Naive B cell (primary cell): ENCODE measurements at regions not wholly inside any gene's neighbourhood (a gene's known extent, or its start where the extent isn't known, plus 50 kb on each side); places are given as distances from the start of the nearest gene placed in this dataset.

Experiments
- ATAC-seq, 2 donors: fragments of 150-1000 bp; cut with Tn5 transposase; 2 replicates each; pipeline ENCODE4 v1.10.0; 2021; ENCODE audit warnings: low read depth in 2 of 2, mild to moderate bottlenecking in 2 of 2, moderate library complexity in 2 of 2
- DNase-seq: peaks from one replicate; pipeline ENCODE4 v3.0.0; 2022
- H3K27ac Mint-ChIP-seq, 6 donors: one replicate each; pipeline ENCODE4 v1.8.0; 2020 to 2022; ENCODE audit warnings: mild to moderate bottlenecking in 6 of 6, mixed read lengths in 6 of 6, moderate library complexity in 5 of 6, inconsistent platforms in 2 of 6
- H3K27me3 Mint-ChIP-seq, 3 donors: one replicate each; pipeline ENCODE4 v1.8.0; 2021 to 2022; ENCODE audit warnings: mixed read lengths in 3 of 3, mild to moderate bottlenecking in 1 of 3
- H3K36me3 Mint-ChIP-seq, 2 donors: one replicate each; pipeline ENCODE4 v1.8.0; 2020 to 2022; ENCODE audit warnings: mixed read lengths in 2 of 2, inconsistent platforms in 1 of 2, mild to moderate bottlenecking in 1 of 2
- H3K4me1 Mint-ChIP-seq, 3 donors: one replicate each; pipeline ENCODE4 v1.8.0; 2020 to 2022; ENCODE audit warnings: mixed read lengths in 3 of 3, inconsistent platforms in 1 of 3, mild to moderate bottlenecking in 1 of 3, moderate library complexity in 1 of 3
- H3K4me3 Mint-ChIP-seq, 8 donors: one replicate each; pipeline ENCODE4 v1.8.0; 2020 to 2022; ENCODE audit warnings: mild to moderate bottlenecking in 8 of 8, mixed read lengths in 8 of 8, moderate library complexity in 8 of 8, inconsistent platforms in 2 of 8
- H3K9me3 Mint-ChIP-seq, 7 donors: one replicate each; pipeline ENCODE4 v1.8.0; 2020 to 2022; ENCODE audit warnings: mixed read lengths in 7 of 7, mild to moderate bottlenecking in 5 of 7, inconsistent platforms in 2 of 7, moderate library complexity in 1 of 7

DNA sequence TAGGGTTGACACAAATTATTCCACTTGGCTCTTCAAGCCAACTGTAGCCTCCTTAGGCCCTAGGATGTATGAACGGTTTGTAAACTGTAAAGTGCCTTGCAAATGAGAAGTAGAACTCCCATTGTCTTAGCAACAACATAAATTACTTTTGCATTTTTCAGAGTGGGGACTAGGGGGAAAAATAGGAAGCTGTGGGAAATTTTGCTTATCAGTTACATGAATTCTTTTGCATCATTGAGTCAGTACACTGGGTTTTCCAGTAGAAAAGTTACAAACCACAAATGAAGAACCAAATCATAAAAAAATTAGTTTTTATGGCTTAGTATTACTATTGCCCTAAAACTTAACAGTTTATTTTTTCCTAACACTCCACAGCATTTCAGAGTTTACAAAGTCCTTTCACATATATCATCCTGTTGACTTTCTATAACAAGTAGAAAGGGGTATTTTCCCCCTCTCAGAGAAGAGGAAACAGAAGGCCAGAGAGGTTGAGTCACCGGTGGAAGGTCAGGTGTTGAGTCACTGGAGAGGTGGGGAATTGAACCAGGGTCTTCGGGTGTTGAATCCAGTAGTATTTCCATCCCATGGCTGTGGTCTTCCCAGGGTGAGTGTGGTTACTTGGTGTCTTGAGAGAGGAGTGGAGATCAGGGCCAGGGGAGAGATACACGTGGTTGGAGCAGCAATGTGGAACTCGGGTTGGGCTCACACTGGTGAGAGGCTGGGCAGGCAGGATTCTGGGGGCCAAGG lies 71.9 kb upstream of the USP24 start:
- H3K4me1 Mint-ChIP-seq: peaks cover 10 to 17% (median 14%) of the 10 kb centered on the region in 3 donors
- no peak for DNase-seq
- ATAC-seq: no peak
- no peaks in the 10 kb centered on the region for H3K36me3 Mint-ChIP-seq
- H3K9me3 Mint-ChIP-seq: no peaks in the 10 kb centered on the region
- H3K27me3 Mint-ChIP-seq: peaks cover 5 to 18% (median 9%) of the 10 kb centered on the region in 3 donors
- peak overlapping the region in 2 of 8 donors; percentile 48 to 64 for H3K4me3 Mint-ChIP-seq
- H3K27ac Mint-ChIP-seq: peak overlapping the region in 5 of 6 donors; percentile 10 to 74 (median 44)

DNA sequence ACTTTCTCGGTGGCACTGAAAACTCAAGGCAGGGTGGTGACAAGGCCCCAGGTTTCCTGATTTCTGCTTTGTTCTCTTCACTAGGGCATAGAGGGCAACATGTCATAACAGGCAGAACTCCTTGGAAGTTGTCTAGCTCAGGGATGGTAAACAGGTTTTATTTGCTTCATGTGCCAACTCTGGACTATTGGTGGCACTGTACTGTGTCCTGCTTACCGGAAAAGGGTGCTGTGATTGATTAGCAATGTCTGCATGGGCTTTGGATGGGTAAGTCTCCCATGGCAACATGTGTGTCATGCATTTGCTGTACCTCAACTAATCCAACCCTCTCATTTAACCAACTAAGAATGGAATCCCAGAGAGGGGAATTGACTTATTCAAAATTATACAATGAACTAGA lies 70.7 kb upstream of the USP24 start:
- H3K27me3 Mint-ChIP-seq: peaks cover 5 to 18% (median 9%) of the 10 kb centered on the region in 3 donors
- ATAC-seq: no peak
- H3K9me3 Mint-ChIP-seq: no peaks in the 10 kb centered on the region
- peaks cover 10 to 17% (median 14%) of the 10 kb centered on the region in 3 donors for H3K4me1 Mint-ChIP-seq
- H3K36me3 Mint-ChIP-seq: no peaks in the 10 kb centered on the region
- no peak for DNase-seq
- H3K4me3 Mint-ChIP-seq: no peak overlapping the region
- H3K27ac Mint-ChIP-seq: peak overlapping the region in 1 of 6 donors; percentile 28

DNA sequence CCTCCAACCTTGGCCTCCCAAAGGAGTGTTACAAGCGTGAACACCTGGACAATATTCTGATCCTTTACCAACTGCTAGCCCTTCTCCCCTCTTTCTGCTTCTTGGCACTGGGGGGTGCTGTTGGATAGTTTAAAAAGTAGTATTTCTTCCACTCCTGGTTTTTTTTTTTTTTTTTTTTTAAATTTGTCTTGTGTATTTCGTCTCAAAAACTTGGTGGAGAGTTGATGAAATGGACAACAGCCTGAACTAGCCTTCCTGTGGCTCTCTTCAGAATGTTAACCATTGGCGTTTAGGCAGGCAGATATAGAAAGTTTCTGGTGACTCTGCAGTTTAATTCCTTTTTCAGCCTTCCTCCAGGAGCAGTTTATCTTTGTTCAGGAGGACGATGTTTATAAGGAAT lies 69.7 kb upstream of the USP24 start:
- ATAC-seq: no peak
- no peak for DNase-seq
- Mint-ChIP-seq H3K4me1 (peaks cover 10 to 17% (median 14%) of the 10 kb centered on the region in 3 donors), H3K9me3 (no peaks in the 10 kb centered on the region), H3K4me3 (no peak overlapping the region), H3K27ac (peak overlapping the region in 3 of 6 donors; percentile 47 to 54 (median 50)), H3K27me3 (peaks cover 5 to 18% (median 9%) of the 10 kb centered on the region in 3 donors), H3K36me3 (no peaks in the 10 kb centered on the region)

DNA sequence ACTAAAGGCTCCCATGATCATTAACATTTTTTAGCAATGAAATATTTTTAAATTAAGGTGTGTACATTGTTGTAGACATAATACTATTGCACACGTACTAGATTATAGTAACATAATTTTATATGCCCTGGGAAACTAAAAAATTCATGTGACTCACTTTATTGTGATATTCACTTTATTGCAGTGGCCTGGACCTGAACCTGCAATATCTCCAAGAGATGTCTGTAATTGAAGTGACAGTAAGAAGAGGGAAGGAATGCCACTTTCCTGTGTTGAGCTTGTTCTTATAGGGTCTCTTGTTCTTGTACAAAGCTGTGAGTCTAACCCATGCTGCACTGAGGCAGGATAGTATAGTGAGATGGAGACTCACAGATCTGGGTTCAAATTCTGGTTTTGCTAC lies 66.9 kb upstream of the USP24 start:
- Mint-ChIP-seq H3K9me3 (no peaks in the 10 kb centered on the region), H3K27me3 (peaks cover 8 to 13% (median 9%) of the 10 kb centered on the region in 3 donors), H3K36me3 (no peaks in the 10 kb centered on the region), H3K4me3 (no peak overlapping the region), H3K4me1 (peaks cover 11 to 15% (median 11%) of the 10 kb centered on the region in 3 donors), H3K27ac (no peak overlapping the region)
- ATAC-seq (no peak), DNase-seq (no peak)

DNA sequence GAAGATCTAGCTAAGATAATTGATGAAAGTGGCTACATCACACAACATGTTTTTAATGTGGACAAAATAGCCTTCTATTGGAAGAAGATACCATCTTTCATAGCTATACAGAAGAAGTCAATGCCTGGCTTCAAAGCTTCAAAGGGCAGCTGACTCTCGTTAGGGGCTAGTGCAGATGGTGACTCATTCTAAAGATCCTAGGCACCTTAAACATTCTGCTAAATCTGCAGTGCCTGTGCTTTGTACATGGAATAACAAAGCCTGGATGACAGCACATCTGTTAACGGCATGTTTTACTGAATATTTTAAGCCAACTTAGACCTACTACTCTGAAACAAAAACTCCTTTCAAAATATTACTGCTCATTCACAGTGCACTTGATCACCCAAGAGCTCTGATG lies 65.6 kb upstream of the USP24 start:
- ATAC-seq: no peak
- Mint-ChIP-seq H3K27ac (no peak overlapping the region), H3K4me3 (no peak overlapping the region), H3K27me3 (peaks cover 8 to 13% (median 9%) of the 10 kb centered on the region in 3 donors), H3K36me3 (no peaks in the 10 kb centered on the region), H3K9me3 (no peaks in the 10 kb centered on the region), H3K4me1 (peaks cover 12 to 23% (median 13%) of the 10 kb centered on the region in 3 donors)
- DNase-seq: no peak

DNA sequence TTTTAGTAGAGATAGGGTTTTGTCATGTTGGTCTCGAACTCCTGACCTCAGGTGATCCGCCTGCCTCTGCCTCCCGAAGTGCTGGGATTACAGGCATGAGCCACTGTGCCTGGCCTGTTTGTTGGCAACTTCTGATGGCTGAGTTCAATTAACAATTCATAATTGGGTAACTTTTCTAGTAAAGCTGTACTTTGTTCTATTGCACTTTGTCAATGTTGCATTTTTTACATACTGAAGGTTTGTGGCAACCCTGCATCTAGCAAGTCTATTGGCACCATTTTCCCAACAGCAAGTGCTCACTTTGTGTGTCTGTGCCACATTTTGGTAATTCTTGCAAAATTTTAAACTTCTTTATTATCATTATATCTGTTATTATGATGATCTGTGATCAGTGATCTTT lies 64.5 kb upstream of the USP24 start:
- Mint-ChIP-seq H3K27ac (no peak overlapping the region), H3K4me1 (peaks cover 12 to 23% (median 15%) of the 10 kb centered on the region in 3 donors), H3K36me3 (no peaks in the 10 kb centered on the region), H3K4me3 (no peak overlapping the region), H3K27me3 (peaks cover 4 to 9% (median 6%) of the 10 kb centered on the region in 3 donors), H3K9me3 (no peaks in the 10 kb centered on the region)
- DNase-seq (no peak), ATAC-seq (no peak)

DNA sequence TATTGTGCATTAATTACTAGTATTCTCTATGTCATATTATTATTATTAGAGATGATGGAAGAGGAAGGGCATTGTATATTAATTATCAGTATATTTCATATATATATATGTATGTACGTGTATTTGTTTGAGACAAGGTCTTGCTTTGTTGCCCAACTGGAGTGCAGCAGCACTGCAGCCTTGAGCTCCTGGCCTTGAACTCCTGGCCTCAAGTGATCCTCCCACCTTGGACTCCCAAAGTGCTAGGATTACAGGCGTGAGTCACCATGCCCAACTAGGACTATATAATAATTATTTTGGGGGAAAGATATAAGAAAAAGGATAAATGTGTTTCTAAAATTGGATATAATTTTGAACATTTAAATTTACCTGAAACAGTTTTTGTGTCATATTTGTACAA lies 63.2 kb upstream of the USP24 start:
- H3K27ac Mint-ChIP-seq: peak overlapping the region in 2 of 6 donors; percentile 64 to 83
- H3K36me3 Mint-ChIP-seq: no peaks in the 10 kb centered on the region

DNA sequence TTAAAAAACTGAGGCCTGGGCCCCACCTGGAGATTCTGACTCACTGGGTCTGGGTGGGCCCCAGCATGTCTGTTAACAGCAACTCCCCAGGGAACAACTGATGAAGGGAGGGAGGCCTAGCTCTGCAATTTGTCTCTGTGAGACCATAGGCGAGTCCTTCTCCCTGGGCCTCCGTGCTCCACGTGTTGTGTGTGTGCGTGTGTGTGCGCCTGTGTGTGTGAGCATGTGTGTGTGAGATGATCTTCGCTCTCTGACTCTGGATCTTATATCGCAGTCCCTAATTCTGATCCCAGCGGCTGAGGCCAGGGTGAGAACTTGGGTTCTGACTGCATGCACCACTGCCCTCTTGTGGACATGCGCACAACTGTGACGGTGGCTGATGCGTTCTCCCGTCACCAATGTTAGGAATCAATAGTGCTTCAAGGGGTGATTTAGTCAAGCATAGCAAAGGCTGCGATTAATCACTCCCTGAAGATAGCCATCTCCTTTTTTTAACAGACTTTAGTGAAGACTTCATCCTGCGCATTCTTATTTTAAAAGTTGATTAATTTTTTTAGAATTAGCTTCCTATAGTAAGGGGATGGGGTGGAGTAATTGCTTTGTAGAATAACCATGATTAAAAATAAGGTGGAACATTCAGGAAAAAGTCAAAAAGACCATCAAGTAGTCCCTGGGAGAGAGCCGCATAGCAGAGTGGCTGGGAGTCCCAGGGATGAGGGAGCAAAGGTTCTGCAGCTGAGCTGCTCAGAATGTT lies 62.4 kb upstream of the USP24 start:
- no peaks in the 10 kb centered on the region for H3K9me3 Mint-ChIP-seq
- H3K27me3 Mint-ChIP-seq: peaks cover 2 to 3% (median 3%) of the 10 kb centered on the region in 3 donors
- H3K27ac Mint-ChIP-seq: peak overlapping the region; percentile 33 to 92 (median 77)
- H3K4me3 Mint-ChIP-seq: peak overlapping the region in 7 of 8 donors; percentile 40 to 91 (median 65)
- peaks cover 19 to 33% (median 21%) of the 10 kb centered on the region in 3 donors for H3K4me1 Mint-ChIP-seq
- DNase-seq (peak; percentile 68), ATAC-seq (peak; percentile 92 to 95)
- H3K36me3 Mint-ChIP-seq: no peaks in the 10 kb centered on the region

More for the DNA sequence above, 63.2 kb upstream of the USP24 start:
- H3K4me3 Mint-ChIP-seq: peak overlapping the region in 2 of 8 donors; percentile 26 to 31
- DNase-seq: no peak
- peaks cover 3 to 9% (median 6%) of the 10 kb centered on the region in 3 donors for H3K27me3 Mint-ChIP-seq
- ATAC-seq: no peak
- H3K4me1 Mint-ChIP-seq: peaks cover 15 to 30% (median 16%) of the 10 kb centered on the region in 3 donors
- no peaks in the 10 kb centered on the region for H3K9me3 Mint-ChIP-seq

DNA sequence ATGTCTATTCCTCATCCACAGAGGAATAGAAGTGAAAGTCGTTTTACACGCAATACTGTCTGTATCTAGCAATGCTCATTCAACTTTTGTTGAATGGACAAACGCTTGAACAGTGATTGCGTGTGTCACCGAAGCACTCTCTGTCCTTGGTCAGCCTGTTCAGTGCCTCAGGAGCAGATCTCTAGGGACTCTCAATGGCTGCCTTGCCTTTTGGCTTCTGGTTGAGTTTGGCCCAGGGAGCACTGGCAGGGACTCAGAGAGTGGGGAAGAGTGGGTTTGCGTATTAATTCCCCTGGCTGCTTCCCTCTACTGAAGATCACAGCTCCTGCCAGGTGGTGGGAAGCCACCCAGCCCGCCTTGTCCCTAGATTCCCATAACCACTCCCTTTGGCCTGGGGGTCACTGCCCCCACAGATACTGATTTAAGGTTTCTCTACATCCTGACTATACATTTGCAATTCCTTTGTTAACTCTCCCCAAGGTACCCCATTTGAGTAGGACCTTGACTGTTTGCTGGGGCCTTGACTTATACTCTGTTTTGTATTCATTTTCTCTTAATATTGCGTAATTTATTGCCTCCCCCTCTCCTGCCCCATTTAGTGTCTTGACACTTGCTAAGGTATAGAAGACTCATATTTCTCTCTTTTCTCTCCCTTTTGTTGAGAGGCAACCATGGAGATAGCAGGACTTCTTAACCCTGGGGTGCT lies 61.7 kb upstream of the USP24 start:
- DNase-seq (no peak), ATAC-seq (no peak)
- H3K27me3 Mint-ChIP-seq: peaks cover 0 to 3% (median 0%) of the 10 kb centered on the region in 3 donors
- peak overlapping the region; percentile 29 to 92 (median 72) for H3K27ac Mint-ChIP-seq
- H3K9me3 Mint-ChIP-seq: no peaks in the 10 kb centered on the region
- H3K4me1 Mint-ChIP-seq: peaks cover 19 to 33% (median 21%) of the 10 kb centered on the region in 3 donors
- H3K36me3 Mint-ChIP-seq: no peaks in the 10 kb centered on the region
- peak overlapping the region in 5 of 8 donors; percentile 40 to 91 (median 65) for H3K4me3 Mint-ChIP-seq

DNA sequence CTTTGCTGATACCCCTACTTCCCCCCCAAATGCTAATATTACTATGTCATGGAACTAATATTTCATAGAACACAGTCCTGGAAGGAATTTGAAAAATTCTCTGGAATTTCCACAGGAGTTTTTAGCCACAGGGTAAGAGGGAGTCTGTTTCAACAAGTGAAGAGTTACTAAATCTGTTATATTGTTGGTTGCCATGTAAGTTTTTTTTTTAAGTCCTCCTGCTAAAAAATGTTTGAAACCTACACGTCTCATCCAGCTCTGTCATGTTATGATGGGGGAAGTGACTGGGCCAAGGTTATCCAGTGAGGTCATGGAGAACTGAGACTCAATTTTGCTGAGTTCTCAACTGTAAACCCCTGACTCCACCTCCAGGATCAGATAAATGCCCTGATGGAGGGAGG lies 60.8 kb upstream of the USP24 start:
- Mint-ChIP-seq H3K4me3 (no peak overlapping the region), H3K27ac (peak overlapping the region in 2 of 6 donors; percentile 1 to 66)
- no peak for ATAC-seq

DNA sequence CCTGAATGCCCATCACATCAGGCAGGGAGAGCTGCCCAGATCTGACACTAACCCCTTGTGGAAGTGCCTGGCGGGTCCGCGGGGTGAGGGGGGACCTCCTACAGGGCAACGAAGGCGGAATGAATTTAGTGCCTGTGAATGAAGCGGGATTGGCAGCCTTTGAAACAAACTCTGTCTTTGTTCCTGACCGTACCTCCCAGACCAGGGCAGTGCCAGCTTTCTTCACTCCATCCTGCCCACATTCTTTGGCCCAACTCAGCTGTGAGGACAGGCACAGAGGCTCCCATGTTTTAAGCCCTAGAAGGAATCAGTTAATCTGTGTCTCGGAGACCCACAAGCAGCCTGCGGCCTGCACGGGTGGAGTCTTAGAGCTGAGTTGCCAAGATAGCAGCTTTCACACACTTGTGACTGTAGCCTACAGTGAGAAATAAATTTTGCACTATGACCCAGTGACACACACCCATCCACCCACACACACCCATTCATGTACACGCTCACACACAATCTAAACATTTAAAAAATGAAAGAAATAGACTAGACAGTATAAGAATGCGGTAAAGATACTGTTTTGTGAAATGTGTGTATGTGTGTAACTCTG lies 60.1 kb upstream of the USP24 start:
- H3K36me3 Mint-ChIP-seq: no peaks in the 10 kb centered on the region
- peaks cover 19 to 33% (median 21%) of the 10 kb centered on the region in 3 donors for H3K4me1 Mint-ChIP-seq
- H3K9me3 Mint-ChIP-seq: no peaks in the 10 kb centered on the region
- no peak overlapping the region for H3K4me3 Mint-ChIP-seq
- DNase-seq (no peak), ATAC-seq (no peak)
- peak overlapping the region in 1 of 6 donors; percentile 66 for H3K27ac Mint-ChIP-seq
- H3K27me3 Mint-ChIP-seq: peaks cover 0 to 3% (median 0%) of the 10 kb centered on the region in 3 donors

More for the DNA sequence above, 60.8 kb upstream of the USP24 start:
- Mint-ChIP-seq H3K27me3 (peaks cover 0 to 3% (median 0%) of the 10 kb centered on the region in 3 donors), H3K36me3 (no peaks in the 10 kb centered on the region), H3K4me1 (peaks cover 19 to 33% (median 21%) of the 10 kb centered on the region in 3 donors), H3K9me3 (no peaks in the 10 kb centered on the region)
- no peak for DNase-seq

DNA sequence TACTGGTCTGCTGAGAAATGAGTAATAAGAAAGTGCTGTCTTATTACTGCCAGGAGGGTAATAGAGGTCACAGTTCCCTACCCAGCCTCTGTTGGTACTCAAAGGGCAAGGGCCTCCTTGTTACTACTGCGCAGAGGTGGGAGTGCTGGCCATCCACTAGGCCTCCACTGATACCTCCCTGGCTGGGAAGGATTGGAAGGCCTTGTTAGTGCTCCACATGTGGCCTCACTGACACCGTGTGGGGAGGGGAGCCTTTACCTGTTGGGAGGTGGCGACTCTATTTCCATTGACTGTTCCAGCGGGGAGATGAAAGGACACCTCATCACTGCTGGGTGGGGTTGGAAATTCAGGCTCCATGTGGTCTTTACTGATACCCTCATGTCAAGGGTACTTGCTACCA lies 57.8 kb upstream of the USP24 start:
- ATAC-seq (no peak), DNase-seq (no peak)
- Mint-ChIP-seq H3K4me3 (no peak overlapping the region), H3K4me1 (peaks cover 16 to 28% (median 19%) of the 10 kb centered on the region in 3 donors), H3K9me3 (peaks cover 0 to 6% (median 0%) of the 10 kb centered on the region in 7 donors), H3K27me3 (peaks cover 0 to 3% (median 0%) of the 10 kb centered on the region in 3 donors), H3K36me3 (no peaks in the 10 kb centered on the region), H3K27ac (peak overlapping the region in 1 of 6 donors; percentile 59)
